ENCODE measurements at regions not wholly inside any gene's neighbourhood (a gene's known extent, or its start where the extent isn't known, plus 50 kb on each side); places are given as distances from the start of the nearest gene placed in this dataset.

DNA sequence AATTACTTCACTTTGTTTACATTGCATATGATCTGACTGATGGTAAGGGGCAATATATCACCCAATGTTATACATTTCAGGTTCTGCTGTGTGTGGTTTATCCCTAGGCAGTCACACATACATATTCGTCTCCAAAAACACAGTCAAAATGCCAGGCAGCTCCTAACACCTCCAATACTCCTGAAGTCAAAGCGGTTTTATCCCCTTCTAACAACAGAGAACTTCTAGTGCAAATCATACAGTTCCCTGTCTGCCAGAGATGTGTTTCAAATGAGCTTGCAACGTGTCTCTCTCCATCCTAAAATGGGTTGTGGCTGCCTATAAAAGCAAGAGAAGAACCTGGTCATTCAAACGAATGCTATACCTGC is 328.9 kb downstream of the ELAVL2 start:
- Histone ChIP-seq H3K9me2 (replicated peaks; ENCODE audit: insufficient read depth, low read length) (no peaks in the 10 kb centered on the region), H4K20me1 (ENCODE audit: low read depth, low read length) (no peaks in the 10 kb centered on the region), H3K9me3 (ENCODE audit: insufficient read depth, low read length) (no peaks in the 10 kb centered on the region), H3K36me3 (ENCODE audit: low read length) (no peaks in the 10 kb centered on the region), H3K27me3 (ENCODE audit: low read length) (no peaks in the 10 kb centered on the region), H3K4me2 (ENCODE audit: low read depth, low read length, poor library complexity, severe bottlenecking) (no peak overlapping the region), H3K27ac (ENCODE audit: low read depth, low read length) (no peak overlapping the region), H2AFZ (ENCODE audit: low read depth, low read length, severe bottlenecking) (no peak overlapping the region), H3K4me3 (ENCODE audit: insufficient read depth, low read length, poor library complexity, severe bottlenecking) (no peak overlapping the region), H3K9ac (ENCODE audit: low read length) (no peak overlapping the region), H3K79me2 (ENCODE audit: insufficient read depth, low read length) (no peaks in the 10 kb centered on the region), H3F3A (ENCODE audit: insufficient read depth) (no peaks in the 10 kb centered on the region)
- no peak for TF ChIP-seq EZH2phosphoT487 (conservative IDR thresholded peaks at IDR 0.05; ENCODE audit: low read length)
- no peak for TF ChIP-seq CTCF (IDR thresholded peaks at IDR 0.05; ENCODE audit: insufficient read depth, low read length, poor library complexity, severe bottlenecking)

DNA sequence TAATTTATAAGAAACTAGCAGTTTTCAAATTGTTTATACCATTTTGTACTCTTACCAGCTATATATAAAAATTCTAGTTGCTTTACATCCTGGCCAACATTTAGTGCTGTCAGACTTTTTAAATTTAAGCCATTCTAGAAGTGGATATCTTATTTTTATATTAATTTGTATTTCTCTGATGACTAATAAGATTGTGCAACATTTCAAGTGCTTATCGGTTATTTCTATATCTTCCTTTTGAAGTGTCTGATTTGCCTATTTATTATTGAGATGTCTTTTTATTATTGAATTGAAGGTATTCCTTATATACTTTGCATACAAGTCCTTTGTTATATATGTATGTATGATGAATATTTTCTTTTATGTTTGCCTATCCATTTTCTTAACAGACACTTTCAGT is 324.0 kb downstream of the ELAVL2 start:
- no peak for TF ChIP-seq CTCF (IDR thresholded peaks at IDR 0.05; ENCODE audit: insufficient read depth, low read length, poor library complexity, severe bottlenecking)
- no peak for TF ChIP-seq EZH2phosphoT487 (conservative IDR thresholded peaks at IDR 0.05; ENCODE audit: low read length)
- Histone ChIP-seq H3K79me2 (ENCODE audit: insufficient read depth, low read length) (no peaks in the 10 kb centered on the region), H3K27ac (ENCODE audit: low read depth, low read length) (no peak overlapping the region), H4K20me1 (ENCODE audit: low read depth, low read length) (0 out of 2 replicates have a peak, but pooled peaks cover 3% of the 10 kb centered on the region), H3K4me2 (ENCODE audit: low read depth, low read length, poor library complexity, severe bottlenecking) (no peak overlapping the region), H3K4me3 (ENCODE audit: insufficient read depth, low read length, poor library complexity, severe bottlenecking) (no peak overlapping the region), H3K9ac (ENCODE audit: low read length) (no peak overlapping the region), H3K27me3 (ENCODE audit: low read length) (no peaks in the 10 kb centered on the region), H3K36me3 (ENCODE audit: low read length) (no peaks in the 10 kb centered on the region), H3K9me2 (replicated peaks; ENCODE audit: insufficient read depth, low read length) (no peaks in the 10 kb centered on the region), H3K9me3 (ENCODE audit: insufficient read depth, low read length) (no peaks in the 10 kb centered on the region), H2AFZ (ENCODE audit: low read depth, low read length, severe bottlenecking) (no peak overlapping the region), H3F3A (ENCODE audit: insufficient read depth) (no peaks in the 10 kb centered on the region)

DNA sequence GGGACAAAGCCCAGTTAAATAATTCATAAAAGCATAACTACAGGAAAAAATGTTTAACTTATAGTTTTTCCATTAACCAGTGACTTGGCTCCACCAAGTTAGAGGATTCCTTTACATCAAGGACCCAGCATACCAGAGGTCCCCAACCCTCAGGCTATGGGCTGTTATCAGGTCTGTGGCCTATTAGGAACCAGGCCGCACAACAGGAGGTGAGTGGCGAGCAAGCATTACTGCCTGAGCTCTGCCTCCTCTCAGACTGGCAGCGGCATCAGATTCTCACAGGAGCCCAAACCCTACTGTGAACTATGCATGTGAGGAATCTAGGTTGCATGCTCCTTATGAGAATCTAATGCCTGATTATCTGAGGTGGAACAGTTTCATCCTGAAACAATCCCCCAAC is 303.1 kb downstream of the ELAVL2 start:
- Histone ChIP-seq H3K9ac (ENCODE audit: low read length) (no peak overlapping the region), H3K27ac (ENCODE audit: low read depth, low read length) (no peak overlapping the region)

More for the DNA sequence above, 303.1 kb downstream of the ELAVL2 start:
- H3K36me3 ChIP-seq (ENCODE audit: low read length), result no peaks in the 10 kb centered on the region
- H3K27me3 ChIP-seq (ENCODE audit: low read length), result no peaks in the 10 kb centered on the region
- H3K4me2 ChIP-seq (ENCODE audit: low read depth, low read length, poor library complexity, severe bottlenecking), result no peak overlapping the region
- H3K79me2 ChIP-seq (ENCODE audit: insufficient read depth, low read length), result no peaks in the 10 kb centered on the region
- H3K9me2 ChIP-seq (replicated peaks; ENCODE audit: insufficient read depth, low read length), result no peaks in the 10 kb centered on the region
- no peaks in the 10 kb centered on the region for H4K20me1 ChIP-seq (ENCODE audit: low read depth, low read length)
- no peaks in the 10 kb centered on the region for H3K9me3 ChIP-seq (ENCODE audit: insufficient read depth, low read length)
- no peaks in the 10 kb centered on the region for H3F3A ChIP-seq (ENCODE audit: insufficient read depth)
- TF ChIP-seq CTCF (IDR thresholded peaks at IDR 0.05; ENCODE audit: insufficient read depth, low read length, poor library complexity, severe bottlenecking) (no peak), EZH2phosphoT487 (conservative IDR thresholded peaks at IDR 0.05; ENCODE audit: low read length) (no peak)
- H3K4me3 ChIP-seq (ENCODE audit: insufficient read depth, low read length, poor library complexity, severe bottlenecking), result no peak overlapping the region
- H2AFZ ChIP-seq (ENCODE audit: low read depth, low read length, severe bottlenecking), result no peak overlapping the region

Data from SU-DHL-6 (cell line).